ENCODE measurements at regions not wholly inside any gene's neighbourhood (a gene's known extent, or its start where the extent isn't known, plus 50 kb on each side); places are given as distances from the start of the nearest gene placed in this dataset.

DNA sequence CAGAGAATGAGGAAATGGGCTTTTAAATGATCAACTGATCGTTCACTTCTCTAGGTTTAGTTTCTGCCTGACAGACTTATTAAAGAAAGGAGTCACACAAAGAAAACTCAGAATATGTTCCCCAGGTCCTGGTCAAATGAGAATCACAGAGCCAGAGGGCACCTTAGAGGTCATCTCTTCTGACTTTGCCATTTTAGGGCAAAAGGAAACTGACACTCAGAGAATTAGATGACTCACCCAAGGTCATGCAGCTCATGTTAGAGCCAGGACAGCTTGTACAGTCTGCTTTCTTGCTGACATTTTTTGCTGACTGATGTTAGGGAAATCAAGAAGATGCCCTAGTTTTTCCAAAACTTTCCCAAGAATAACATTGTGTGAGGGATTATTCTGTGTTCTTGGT is 312.7 kb upstream of the SP8 start:
- no peak for DNase-seq (ENCODE audit: low read depth)

GRCh38 chr7:21099955-21100354 is 313.3 kb upstream of the SP8 start:
- no peak overlapping the region for H3K4me3 ChIP-seq (ENCODE audit: low read depth, low read length)
- TF ChIP-seq CTCF (conservative IDR thresholded peaks at IDR 0.05; ENCODE audit: low read depth, low read length): no peak
- DNase-seq (ENCODE audit: low read depth): no peak

More for the DNA sequence above, 312.7 kb upstream of the SP8 start:
- TF ChIP-seq CTCF (conservative IDR thresholded peaks at IDR 0.05; ENCODE audit: low read depth, low read length): no peak
- no peak overlapping the region for H3K4me3 ChIP-seq (ENCODE audit: low read depth, low read length)

- H3K4me3 ChIP-seq (ENCODE audit: low read depth, low read length): no peak overlapping the region
- DNase-seq (ENCODE audit: low read depth): no peak
- TF ChIP-seq CTCF (conservative IDR thresholded peaks at IDR 0.05; ENCODE audit: low read depth, low read length): no peak
Observed at GRCh38 chr7:21101541-21101940, 314.9 kb upstream of the SP8 start.

DNA sequence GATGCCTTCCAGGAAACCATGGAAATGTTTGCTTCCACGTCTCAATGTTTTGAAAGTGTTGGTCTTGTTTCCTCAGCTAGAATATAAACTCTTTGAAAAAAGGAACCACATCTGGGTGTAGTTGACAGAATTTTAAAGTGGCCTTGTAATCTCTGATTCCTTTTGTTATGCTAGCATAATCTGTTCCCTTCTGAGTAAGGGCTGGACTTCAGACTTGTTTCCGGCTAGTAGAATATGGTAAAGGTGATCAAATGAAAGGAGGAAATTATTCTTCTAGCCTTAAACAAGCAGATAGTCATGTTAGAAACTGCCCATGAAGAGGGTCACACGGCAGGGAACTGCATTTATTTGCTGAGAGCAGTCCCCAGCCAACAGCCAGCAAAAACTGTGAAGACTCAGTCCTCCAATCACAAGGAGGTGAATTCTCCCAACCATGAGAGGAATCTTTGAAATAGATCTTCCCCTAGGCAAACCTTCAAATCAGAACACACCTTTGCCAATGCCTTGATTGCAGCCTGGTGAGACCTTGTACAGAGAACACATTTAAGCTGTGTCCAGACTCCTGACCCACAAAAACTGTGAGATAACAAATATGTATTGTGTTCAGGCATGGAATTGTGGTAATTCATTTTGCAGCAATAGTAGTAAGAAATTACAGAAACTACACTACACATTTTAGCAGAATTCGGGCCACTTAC is 316.9 kb upstream of the SP8 start:
- H3K4me3 ChIP-seq (ENCODE audit: low read depth, low read length): no peak overlapping the region
- no peak for DNase-seq (ENCODE audit: low read depth)
- TF ChIP-seq CTCF (conservative IDR thresholded peaks at IDR 0.05; ENCODE audit: low read depth, low read length): no peak

- TF ChIP-seq CTCF (conservative IDR thresholded peaks at IDR 0.05; ENCODE audit: low read depth, low read length): no peak
- DNase-seq (ENCODE audit: low read depth): no peak
- no peak overlapping the region for H3K4me3 ChIP-seq (ENCODE audit: low read depth, low read length)
Observed at GRCh38 chr7:21104124-21104500, 317.4 kb upstream of the SP8 start.

- H3K4me3 ChIP-seq (ENCODE audit: low read depth, low read length): no peak overlapping the region
- no peak for DNase-seq (ENCODE audit: low read depth)
- no peak for TF ChIP-seq CTCF (conservative IDR thresholded peaks at IDR 0.05; ENCODE audit: low read depth, low read length)
Observed at GRCh38 chr7:21106296-21106732, 319.6 kb upstream of the SP8 start.

- DNase-seq (ENCODE audit: low read depth): no peak
- H3K4me3 ChIP-seq (ENCODE audit: low read depth, low read length): no peak overlapping the region
- TF ChIP-seq CTCF (conservative IDR thresholded peaks at IDR 0.05; ENCODE audit: low read depth, low read length): no peak
Observed at GRCh38 chr7:21107101-21107500, 320.4 kb upstream of the SP8 start.
